T-helper 22 cell (primary cell): ENCODE measurements at regions not wholly inside any gene's neighbourhood (a gene's known extent, or its start where the extent isn't known, plus 50 kb on each side); places are given as distances from the start of the nearest gene placed in this dataset.
"Not testable (repeated sequence)": the region's sequence is repeated elsewhere in the genome, so short reads cannot be mapped to it uniquely, and the experiment has no call there.

Source experiments
- DNase-seq: peaks from one replicate; pipeline ENCODE4 v3.0.0-alpha.2; 2020; ENCODE audit warnings: low read depth

DNA sequence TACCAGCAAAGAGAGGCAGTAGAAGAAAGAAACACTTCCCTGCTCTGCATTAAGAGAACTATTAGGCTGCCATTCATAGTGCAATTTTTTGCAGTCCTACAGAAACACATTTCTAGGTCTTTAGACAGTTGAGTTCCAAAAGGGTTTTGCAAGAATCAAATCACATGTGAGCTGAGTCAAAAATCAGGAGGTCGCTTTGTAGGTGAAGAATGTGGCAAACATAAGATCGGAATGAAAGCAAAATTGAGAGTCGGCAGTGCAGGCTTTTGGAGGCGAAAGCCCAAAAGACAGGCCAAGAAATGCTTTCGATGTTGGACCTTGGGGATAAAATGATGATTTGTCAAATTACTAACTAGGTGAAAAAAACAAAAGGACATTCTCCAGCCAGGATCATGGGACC, 213.5 kb upstream of the NRIP1 start:
- no peak for DNase-seq

DNA sequence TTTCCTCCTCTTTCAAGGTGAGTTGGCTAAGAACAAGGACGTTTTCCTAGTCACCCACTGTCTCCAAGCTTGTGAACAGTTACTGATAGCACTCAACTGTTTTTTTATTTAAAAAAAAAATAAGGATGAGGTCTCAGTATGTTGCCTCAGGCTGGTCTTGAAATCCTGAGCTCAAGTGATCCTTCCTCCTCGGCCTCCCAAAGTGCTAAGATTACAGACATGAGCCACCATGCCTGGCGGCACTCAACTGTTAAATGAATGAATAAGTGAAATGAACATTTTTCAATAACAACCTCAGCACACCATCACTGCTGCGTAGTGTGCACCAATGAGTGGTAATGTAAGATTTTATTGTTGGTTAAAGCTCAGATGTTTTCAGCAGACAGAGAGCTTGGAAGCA, 214.1 kb upstream of the NRIP1 start:
- DNase-seq = no peak

DNA sequence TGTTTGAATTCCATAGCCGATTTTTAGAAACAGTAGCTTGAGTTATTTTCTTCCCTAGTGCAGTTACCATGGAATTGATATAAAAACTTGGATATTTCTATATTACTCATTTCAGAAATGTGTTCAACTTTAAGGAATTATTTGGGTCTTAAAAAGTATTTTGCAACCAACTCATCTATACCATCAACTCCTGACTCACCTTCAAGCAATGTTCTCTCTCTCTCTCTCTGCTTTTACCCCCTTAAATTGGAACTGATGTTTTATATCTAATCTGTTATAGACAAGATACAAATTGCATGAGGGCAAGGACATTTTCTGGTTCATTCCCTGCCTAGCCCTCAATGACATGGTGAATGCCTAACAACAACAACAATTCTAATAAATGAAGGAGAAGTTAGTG, 214.7 kb upstream of the NRIP1 start:
- no peak for DNase-seq

- DNase-seq = no peak
Observed at GRCh38 chr21:15281714-15282113, 216.9 kb upstream of the NRIP1 start.

DNA sequence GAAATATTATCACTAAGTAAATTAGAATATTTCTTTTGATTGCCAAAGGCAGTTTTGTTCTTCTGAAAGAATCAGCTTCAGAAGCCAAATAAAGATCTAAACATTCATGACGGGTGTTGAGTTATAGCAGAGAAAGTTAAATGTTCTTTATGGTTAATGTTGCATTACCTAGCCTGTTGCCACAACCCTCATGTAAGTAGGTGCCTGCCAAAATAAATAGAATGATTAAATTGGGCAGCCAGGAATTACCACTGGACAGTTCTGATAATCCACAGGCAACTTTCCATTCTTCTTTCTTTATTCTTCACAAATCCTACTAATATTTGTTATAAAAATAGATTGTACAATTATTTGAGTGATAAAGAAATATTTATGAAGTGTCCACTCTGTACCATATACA, 217.9 kb upstream of the NRIP1 start:
- DNase-seq = no peak

DNA sequence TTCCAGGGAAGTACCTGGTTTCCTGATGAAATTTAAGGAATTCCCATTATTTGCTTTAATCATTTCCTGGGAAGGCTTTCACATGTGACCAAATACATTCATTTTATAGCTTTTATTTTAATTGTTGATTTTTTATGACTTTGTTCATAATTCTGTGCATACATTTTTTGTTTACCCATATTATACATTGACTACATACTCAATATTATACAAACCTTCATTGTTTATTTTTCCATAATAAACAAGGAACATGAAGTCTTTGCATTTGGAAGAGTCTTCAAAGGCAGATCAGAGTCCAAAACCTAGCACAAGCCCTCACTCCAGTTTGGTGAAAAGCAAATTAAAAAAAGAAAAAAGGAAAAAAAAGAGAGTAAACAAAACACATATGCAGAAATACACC, 218.3 kb upstream of the NRIP1 start:
- no peak for DNase-seq

DNA sequence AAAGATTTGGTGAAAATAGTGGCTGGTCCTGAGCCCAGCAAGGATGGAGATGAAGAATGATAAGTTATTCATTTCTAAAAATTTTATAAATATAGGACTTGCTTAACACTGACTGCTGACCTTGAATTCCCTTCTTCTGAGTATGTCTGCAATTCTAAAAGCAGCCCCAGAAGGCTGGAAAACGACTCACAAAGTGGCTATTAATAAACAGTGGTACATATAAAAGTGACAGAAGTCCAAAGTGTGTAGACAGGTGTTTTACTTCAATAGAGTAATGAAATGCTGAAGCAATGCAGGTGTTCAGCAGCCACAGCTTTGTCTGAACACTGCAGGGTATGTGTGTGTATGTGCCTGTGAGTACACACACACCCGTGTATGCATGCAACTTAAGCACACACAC, 219.0 kb upstream of the NRIP1 start:
- DNase-seq = no peak

DNA sequence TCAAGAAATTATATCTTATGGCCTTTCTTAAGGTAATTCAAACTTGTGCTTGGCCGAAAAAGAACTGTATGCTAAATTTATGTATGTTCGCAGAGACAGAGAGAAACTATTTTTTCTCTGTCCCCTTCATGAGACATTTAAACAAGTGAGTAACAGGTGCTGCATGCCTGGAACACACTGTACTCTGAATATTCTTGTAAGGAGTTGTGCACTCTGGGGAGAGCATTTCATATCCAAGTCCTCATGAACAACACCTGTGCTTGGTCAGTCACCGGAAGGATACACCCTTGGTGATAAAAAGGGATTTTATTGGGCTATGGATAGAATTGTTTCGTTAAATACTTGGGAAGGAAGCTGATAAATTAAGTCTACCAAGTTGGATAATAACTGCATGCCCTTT, 220.8 kb upstream of the NRIP1 start:
- DNase-seq = no peak

GRCh38 chr21:15289246-15289645, 224.4 kb upstream of the NRIP1 start:
- no peak for DNase-seq

DNA sequence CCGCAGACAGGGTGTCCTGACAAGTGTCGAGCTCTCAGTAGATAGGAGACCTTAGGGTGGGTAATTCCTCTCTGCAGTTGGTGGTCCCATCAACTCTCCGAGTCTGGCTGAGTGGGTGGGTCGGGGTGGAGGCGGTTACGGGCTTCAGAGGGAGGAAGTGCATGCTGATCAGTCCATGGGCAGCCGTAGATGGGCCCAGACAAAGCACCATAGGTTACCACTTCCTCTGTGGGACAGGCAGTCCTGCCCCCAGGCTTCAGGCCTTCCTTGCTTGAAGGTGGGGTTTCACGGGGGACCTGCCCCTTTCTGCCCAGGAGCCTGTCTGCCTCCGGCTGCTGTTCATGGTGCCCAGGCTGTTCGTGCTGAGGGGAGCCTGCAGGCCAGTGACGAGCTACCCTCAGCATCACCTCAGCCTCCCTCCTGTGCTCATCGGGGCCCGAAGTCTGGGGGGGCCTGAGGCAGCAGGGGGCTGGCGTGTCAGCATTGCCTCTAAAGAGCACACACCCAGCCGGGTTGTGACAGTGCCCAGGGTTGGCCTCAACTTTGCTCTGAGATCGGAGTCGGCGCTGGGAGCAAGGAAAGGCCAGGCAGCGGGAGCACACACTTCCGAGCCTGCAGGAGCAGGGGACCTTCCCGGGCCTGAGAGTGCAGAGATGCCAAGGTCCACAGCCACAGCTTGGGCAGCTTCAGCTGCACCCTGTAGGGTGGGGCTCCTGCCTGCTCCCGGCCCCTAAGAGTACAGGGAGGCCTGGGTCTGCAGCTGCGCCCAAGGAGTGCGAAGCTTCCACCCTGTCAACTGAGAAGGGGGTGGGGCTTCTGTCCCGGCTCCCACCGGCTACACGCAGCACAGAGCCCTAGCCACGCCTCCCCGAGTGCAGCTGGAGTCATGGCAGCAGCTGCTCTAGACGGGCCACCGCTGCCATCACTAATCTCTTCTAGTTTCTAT, 225.4 kb upstream of the NRIP1 start:
- DNase-seq = no peak

DNA sequence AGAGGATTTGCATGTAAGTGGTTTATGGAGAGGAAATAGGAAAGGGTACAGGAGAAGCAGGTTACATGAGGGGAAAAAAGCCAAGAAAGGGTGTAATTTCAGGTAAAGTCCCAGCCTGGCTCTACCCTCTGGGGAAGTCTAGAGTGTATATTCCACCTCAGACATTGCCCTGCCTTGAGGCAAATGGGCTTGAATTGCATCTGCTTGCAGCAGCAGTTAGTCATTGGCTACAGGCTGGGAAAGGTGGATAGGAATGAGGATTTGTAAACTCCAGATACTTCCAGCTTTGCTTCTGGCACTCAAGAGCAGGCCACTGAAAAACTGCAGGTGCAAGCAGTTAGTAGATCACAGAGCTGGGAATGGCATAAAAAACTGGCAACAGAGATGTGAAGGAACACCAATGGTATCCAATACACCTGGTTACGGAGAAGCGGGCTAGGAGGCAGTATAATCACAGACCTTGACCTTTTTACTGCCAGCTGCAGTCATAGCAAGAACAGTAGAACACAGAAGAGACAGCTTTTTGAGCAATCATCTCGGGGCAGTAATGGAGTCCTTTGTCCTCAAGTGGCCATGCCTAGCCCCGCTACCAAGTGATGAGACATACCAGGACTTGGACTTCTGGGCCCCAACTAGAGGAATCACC, 226.9 kb upstream of the NRIP1 start:
- DNase-seq = no peak

- DNase-seq = no peak
Observed at GRCh38 chr21:15293240-15293639, 228.4 kb upstream of the NRIP1 start.

- no peak for DNase-seq
Observed at GRCh38 chr21:15295875-15296274, 231.1 kb upstream of the NRIP1 start.

- no peak for DNase-seq
Observed at GRCh38 chr21:15297824-15298223, 233.0 kb upstream of the NRIP1 start.

GRCh38 chr21:15298306-15298705, 233.5 kb upstream of the NRIP1 start:
- no peak for DNase-seq

GRCh38 chr21:15298755-15299154, 234.0 kb upstream of the NRIP1 start:
- not testable (repeated sequence) for DNase-seq

DNA sequence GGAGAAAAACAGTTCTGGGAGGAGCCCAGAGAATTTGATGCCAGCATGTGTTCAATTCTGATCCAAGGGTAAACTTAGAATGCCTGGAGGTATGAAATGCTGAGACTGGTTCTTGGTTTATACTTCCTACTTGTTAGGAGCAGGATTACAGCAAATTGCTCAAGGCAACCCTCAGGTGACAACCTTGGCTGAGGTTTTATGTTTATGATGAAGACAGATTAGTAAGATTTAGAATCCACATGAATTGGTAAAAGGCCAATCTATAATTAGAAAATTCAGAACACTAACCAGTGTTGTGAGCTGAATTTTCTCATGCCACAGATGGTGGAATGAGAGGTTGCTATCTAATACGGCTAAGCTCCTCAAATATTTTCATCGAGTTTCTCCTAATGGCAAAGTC, 235.3 kb upstream of the NRIP1 start:
- DNase-seq = no peak

DNA sequence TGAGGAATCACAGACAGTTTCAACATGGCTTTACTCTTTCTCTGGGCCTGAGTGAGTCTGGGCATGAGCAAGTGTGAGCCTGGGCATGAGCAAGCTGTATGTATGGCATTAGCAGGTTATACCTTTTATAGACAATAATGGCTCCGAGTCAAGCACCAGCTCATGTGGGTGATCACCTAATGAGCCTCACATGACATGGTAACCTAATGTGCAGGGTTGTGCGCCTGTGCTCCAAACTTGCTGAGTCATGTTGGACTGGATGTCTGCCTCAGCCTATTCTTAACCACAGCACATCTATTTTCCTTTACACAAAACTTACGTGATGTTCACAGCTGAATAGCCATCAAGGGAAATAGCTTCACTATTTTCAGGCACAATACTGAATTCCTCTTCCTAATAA, 236.2 kb upstream of the NRIP1 start:
- no peak for DNase-seq

DNA sequence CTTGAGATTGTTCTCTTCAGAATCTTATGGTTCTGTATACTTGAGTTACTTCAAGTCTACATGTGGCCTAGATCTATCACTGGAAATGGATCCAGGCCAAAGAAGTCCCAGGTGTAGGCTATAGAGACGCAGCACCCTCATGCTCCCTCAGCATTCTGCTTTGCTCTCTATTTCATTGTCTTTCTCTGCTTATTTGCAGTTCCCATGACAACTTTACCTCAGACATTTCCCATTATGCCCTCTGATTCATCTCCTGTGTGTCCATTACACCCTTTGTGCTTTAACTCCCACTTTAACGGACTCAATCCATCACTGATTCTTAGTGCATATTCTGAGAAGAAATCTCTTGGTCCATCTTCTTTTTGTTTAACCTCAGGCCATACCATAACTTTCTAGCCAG, 236.9 kb upstream of the NRIP1 start:
- DNase-seq = no peak

- no peak for DNase-seq
Observed at GRCh38 chr21:15306271-15306670, 241.5 kb upstream of the NRIP1 start.

- DNase-seq = no peak
Observed at GRCh38 chr21:15308333-15308732, 243.5 kb upstream of the NRIP1 start.

GRCh38 chr21:15309022-15309590, 244.3 kb upstream of the NRIP1 start:
- no peak for DNase-seq

GRCh38 chr21:15309721-15310120, 244.9 kb upstream of the NRIP1 start:
- no peak for DNase-seq
